HG02938 (cell line): ENCODE measurements at regions not wholly inside any gene's neighbourhood (a gene's known extent, or its start where the extent isn't known, plus 50 kb on each side); places are given as distances from the start of the nearest gene placed in this dataset.

Source experiments
- ATAC-seq: cut with Tn5 transposase; IDR thresholded peaks from one replicate; pipeline ENCODE4 v1.9.1; 2021; ENCODE audit warnings: mild to moderate bottlenecking, moderate library complexity; ENCODE audit not compliant: unreplicated experiment

GRCh38 chr4:81828991-81829390 is 357.3 kb upstream of the RASGEF1B start:
- no peak for ATAC-seq

GRCh38 chr4:81827577-81828202 is 356.0 kb upstream of the RASGEF1B start:
- peak; percentile 86 for ATAC-seq

GRCh38 chr4:81826817-81827424 is 355.2 kb upstream of the RASGEF1B start:
- no peak for ATAC-seq

GRCh38 chr4:81826335-81826734 is 354.6 kb upstream of the RASGEF1B start:
- no peak for ATAC-seq

- no peak for ATAC-seq
These were observed 346.7 kb upstream of the RASGEF1B start for GRCh38 chr4:81818385-81818920.

GRCh38 chr4:81816031-81816761 is 344.5 kb upstream of the RASGEF1B start:
- no peak for ATAC-seq

- ATAC-seq: no peak
These were observed 343.4 kb upstream of the RASGEF1B start for GRCh38 chr4:81814987-81815541.

GRCh38 chr4:81811562-81812293 is 340.0 kb upstream of the RASGEF1B start:
- no peak for ATAC-seq

- no peak for ATAC-seq
These were observed 336.4 kb upstream of the RASGEF1B start for GRCh38 chr4:81808011-81808672.

GRCh38 chr4:81807386-81807785 is 335.7 kb upstream of the RASGEF1B start:
- no peak for ATAC-seq

GRCh38 chr4:81806485-81806884 is 334.8 kb upstream of the RASGEF1B start:
- no peak for ATAC-seq

- ATAC-seq: no peak
These were observed 333.1 kb upstream of the RASGEF1B start for GRCh38 chr4:81804849-81805248.

- ATAC-seq: no peak
These were observed 330.7 kb upstream of the RASGEF1B start for GRCh38 chr4:81802285-81802846.

- no peak for ATAC-seq
These were observed 327.7 kb upstream of the RASGEF1B start for GRCh38 chr4:81799371-81799770.

- ATAC-seq: peak; percentile 86
These were observed 325.3 kb upstream of the RASGEF1B start for GRCh38 chr4:81796790-81797528.

GRCh38 chr4:81792521-81792920 is 320.8 kb upstream of the RASGEF1B start:
- no peak for ATAC-seq

- no peak for ATAC-seq
These were observed 318.8 kb upstream of the RASGEF1B start for GRCh38 chr4:81790477-81790876.

- ATAC-seq: no peak
These were observed 318.2 kb upstream of the RASGEF1B start for GRCh38 chr4:81789741-81790399.

- ATAC-seq: no peak
These were observed 317.5 kb upstream of the RASGEF1B start for GRCh38 chr4:81789158-81789557.
